Activated CD4-positive, alpha-beta T cell treated with anti-CD3 and anti-CD28 coated beads for 4 hours (primary cell): ENCODE measurements at regions not wholly inside any gene's neighbourhood (a gene's known extent, or its start where the extent isn't known, plus 50 kb on each side); places are given as distances from the start of the nearest gene placed in this dataset.

ENCODE experiments used
- DNase-seq, 2 donors: peaks; one replicate each; pipeline ENCODE4 v3.0.0-alpha.2; 2020

- no peak for DNase-seq
These were observed 138.1 kb downstream of the TWIST2 start for GRCh38 chr2:238985931-238986446.

- DNase-seq = no peak
These were observed 138.8 kb downstream of the TWIST2 start for GRCh38 chr2:238986491-238987351.

- DNase-seq = no peak
These were observed 139.6 kb downstream of the TWIST2 start for GRCh38 chr2:238987352-238987981.

GRCh38 chr2:238988105-238988504, 140.2 kb downstream of the TWIST2 start:
- DNase-seq = no peak

- no peak for DNase-seq
These were observed 140.9 kb downstream of the TWIST2 start for GRCh38 chr2:238988752-238989151.

- no peak for DNase-seq
These were observed 141.6 kb downstream of the TWIST2 start for GRCh38 chr2:238989484-238989883.

- no peak for DNase-seq
These were observed 146.5 kb downstream of the TWIST2 start for GRCh38 chr2:238994432-238994831.

- DNase-seq = no peak
These were observed 147.0 kb downstream of the TWIST2 start for GRCh38 chr2:238994876-238995275.

- no peak for DNase-seq
These were observed 147.7 kb downstream of the TWIST2 start for GRCh38 chr2:238995634-238996033.

- no peak for DNase-seq
These were observed 148.6 kb downstream of the TWIST2 start for GRCh38 chr2:238996331-238997136.

GRCh38 chr2:238997137-238997390, 149.2 kb downstream of the TWIST2 start:
- DNase-seq = no peak

GRCh38 chr2:238997684-238998083, 149.8 kb downstream of the TWIST2 start:
- DNase-seq = no peak
